HepG2 (cell line): ENCODE measurements at regions not wholly inside any gene's neighbourhood (a gene's known extent, or its start where the extent isn't known, plus 50 kb on each side); places are given as distances from the start of the nearest gene placed in this dataset.

Experiments used
- ATAC-seq: fragments of 200-7000 bp; cut with Tn5 transposase; 3 replicates; pipeline ENCODE4 v1.9.1; 2020; ENCODE audit warnings: mild to moderate bottlenecking, moderate library complexity
- BruUV-seq: library from RNA; stranded (reverse); fragments of 400-500 nt; replicated peaks from 2 replicates; lab custom pipeline; 2021; lab: Mats Ljungman, UMichigan
- CTCF ChIA-PET: fragments of 300-600 bp; formaldehyde crosslinking; extraction: SDS; loops from one replicate; lab custom pipeline; 2021; ENCODE audit warnings: low total read pairs, inconsistent platforms, low intra/inter-chr PET ratio; lab: Yijun Ruan, JAX
- POLR2A ChIA-PET: fragments of 350-600 bp; sonication (Branson Sonifier 250); formaldehyde crosslinking; loops from one replicate; lab custom pipeline; 2020; ENCODE audit warnings: antibody characterized with exemption, inconsistent platforms; lab: Yijun Ruan, JAX
- DNase-seq: peaks from one replicate; pipeline ENCODE4 v3.0.0-alpha.2; 2015; ENCODE audit warnings: low spot score
- FAIRE-seq: peaks from 3 replicates; lab custom pipeline; 2011; peaks lifted over from hg19 to GRCh38; lab: Jason Lieb, UNC
- H2AFZ ChIP-seq: one replicate; pipeline ENCODE4 v1.6.1; 2011; ENCODE audit warnings: low read length, inconsistent platforms
- H3K27ac ChIP-seq: fragments of 300-600 bp; 3 replicates; pipeline ENCODE4 v1.8.0; 2011; ENCODE audit warnings: mixed run types, mild to moderate bottlenecking, mixed read lengths, low read length, inconsistent platforms; ENCODE audit not compliant: insufficient read depth; ENCODE audit errors: extremely low read length
- H3K27me3 ChIP-seq, 2 experiments: fragments of 200-600 bp in 1 of 2; 2 replicates in 1 of 2; 3 replicates in 1 of 2; pipeline versions ENCODE4 v1.6.0 to v1.8.0; 2011; ENCODE audit warnings: low read length in 2 of 2, mild to moderate bottlenecking in 2 of 2, moderate library complexity in 2 of 2, inconsistent platforms in 1 of 2; ENCODE audit not compliant: insufficient read depth in 2 of 2, control insufficient read depth in 1 of 2
- H3K36me3 ChIP-seq, 2 experiments: fragments of 200-600 bp in 1 of 2; replicated peaks in 1 of 2; 2 replicates in 1 of 2; 3 replicates in 1 of 2; pipeline versions ENCODE4 v1.5.1 to v1.8.0; 2011; ENCODE audit warnings: low read length in 2 of 2, inconsistent platforms in 1 of 2; ENCODE audit not compliant: insufficient read depth in 2 of 2, control insufficient read depth in 1 of 2
- H3K4me1 ChIP-seq: 2 replicates; pipeline ENCODE4 v1.5.1; 2012; ENCODE audit warnings: low read length, inconsistent platforms; ENCODE audit not compliant: insufficient read depth
- H3K4me2 ChIP-seq: 2 replicates; pipeline ENCODE4 v1.6.0; 2011; ENCODE audit warnings: low read depth, low read length, inconsistent platforms
- H3K4me3 ChIP-seq, 3 experiments: fragments of 200-600 bp in 1 of 3; sonication (generic), shearing (Covaris generic) in 1 of 3; replicated peaks in 1 of 3; 2 replicates each; pipeline ENCODE4 v1.5.1; 2011 to 2016; ENCODE audit warnings: low read length in 3 of 3, inconsistent platforms in 2 of 3, low read depth in 2 of 3, mild to moderate bottlenecking in 2 of 3, control low read depth in 1 of 3, mixed read lengths in 1 of 3; ENCODE audit not compliant: insufficient read depth in 1 of 3
- H3K79me2 ChIP-seq: one replicate; pipeline ENCODE4 v1.6.1; 2011; ENCODE audit warnings: low read length, inconsistent platforms; ENCODE audit not compliant: insufficient read depth
- H3K9ac ChIP-seq: 2 replicates; pipeline ENCODE4 v1.6.0; 2011; ENCODE audit warnings: mild to moderate bottlenecking, low read depth, low read length, inconsistent platforms; ENCODE audit not compliant: insufficient read depth
- H3K9me3 ChIP-seq: 2 replicates; pipeline ENCODE4 v1.5.1; 2012; ENCODE audit warnings: mild to moderate bottlenecking, low read length
- H4K20me1 ChIP-seq: 2 replicates; pipeline ENCODE4 v1.6.0; 2011; ENCODE audit warnings: inconsistent platforms, mild to moderate bottlenecking, low read length, moderate library complexity; ENCODE audit not compliant: insufficient read depth
- ATM ChIP-seq: fragments of 450-650 bp; IDR thresholded peaks from 2 replicates; pipeline ENCODE4 v1.7.1; 2017; ENCODE audit warnings: mild to moderate bottlenecking, borderline replicate concordance
- BRCA1 ChIP-seq: sonication (generic); formaldehyde crosslinking; IDR thresholded peaks from 2 replicates; pipeline ENCODE4 v1.4.0; 2020; ENCODE audit warnings: missing genetic modification reagents
- BRD4 ChIP-seq: sonication (generic); formaldehyde crosslinking; IDR thresholded peaks from 2 replicates; pipeline ENCODE4 v1.4.0; 2020; ENCODE audit warnings: missing genetic modification reagents
- DNMT1 ChIP-seq: sonication (generic); formaldehyde crosslinking; IDR thresholded peaks from 2 replicates; pipeline ENCODE4 v1.5.1; 2020; ENCODE audit warnings: mild to moderate bottlenecking, missing genetic modification reagents
- FOXA1 ChIP-seq, 2 experiments: fragments of 450-650 bp in 1 of 2; sonication (generic) in 1 of 2; formaldehyde crosslinking in 1 of 2; IDR thresholded peaks; 2 replicates each; pipeline versions ENCODE4 v1.4.0 to v1.6.1; 2016 to 2020; ENCODE audit warnings: missing genetic modification reagents in 1 of 2
- HOXA3 ChIP-seq: sonication (generic); formaldehyde crosslinking; IDR thresholded peaks from 2 replicates; pipeline ENCODE4 v1.5.0; 2020; ENCODE audit warnings: missing genetic modification reagents
- KMT2A ChIP-seq: sonication (generic); formaldehyde crosslinking; IDR thresholded peaks from 2 replicates; pipeline ENCODE4 v1.4.0; 2020; ENCODE audit warnings: missing genetic modification reagents
- MTA3 ChIP-seq: sonication (generic); formaldehyde crosslinking; IDR thresholded peaks from 2 replicates; pipeline ENCODE4 v1.4.0; 2020; ENCODE audit warnings: missing genetic modification reagents
- NFATC3 ChIP-seq: sonication (generic); formaldehyde crosslinking; IDR thresholded peaks from 2 replicates; pipeline ENCODE4 v1.5.1; 2020; ENCODE audit warnings: mild to moderate bottlenecking, missing genetic modification reagents
- PTBP1 ChIP-seq: fragments of 200-400 bp; formaldehyde crosslinking; IDR thresholded peaks from 2 replicates; pipeline ENCODE4 v1.6.1; 2018; ENCODE audit warnings: low read length, low read depth; ENCODE audit not compliant: poor library complexity, severe bottlenecking
- RFXAP ChIP-seq: sonication (generic); formaldehyde crosslinking; IDR thresholded peaks from 2 replicates; pipeline ENCODE4 v1.4.0; 2020; ENCODE audit warnings: missing genetic modification reagents, borderline replicate concordance
- SATB2 ChIP-seq: sonication (generic); formaldehyde crosslinking; IDR thresholded peaks from 2 replicates; pipeline ENCODE4 v1.5.0; 2020; ENCODE audit warnings: missing genetic modification reagents
- ZNF572 ChIP-seq: sonication (generic); formaldehyde crosslinking; IDR thresholded peaks from 2 replicates; pipeline ENCODE4 v1.5.1; 2020; ENCODE audit warnings: mild to moderate bottlenecking, missing genetic modification reagents
- ZNF782 ChIP-seq: sonication (generic); formaldehyde crosslinking; IDR thresholded peaks from 2 replicates; pipeline ENCODE4 v1.4.0; 2020; ENCODE audit warnings: missing genetic modification reagents, mild to moderate bottlenecking, borderline replicate concordance
- in situ Hi-C: cut with HindIII; loops from 2 replicates; pipeline ENCODE4 v1.10.0; 2017; ENCODE audit warnings: low pct_unique_long_range_greater_than_20kb; ENCODE audit not compliant: extremely low pct_ligation_motif_present
- intact Hi-C: fragments of 100-400 bp; cut with micrococcal nuclease; formaldehyde crosslinking; loops from one replicate; pipeline ENCODE4 v1.10.0; 2022; ENCODE audit not compliant: unreplicated experiment
- TF ChIP-seq, protein P1 (sequence below): IDR thresholded peaks from 2 replicates; pipeline ENCODE4 v1.6.1; 2012; ENCODE audit warnings: inconsistent platforms
- TF ChIP-seq, protein P2 (sequence below): sonication (generic); formaldehyde crosslinking; IDR thresholded peaks from 2 replicates; pipeline ENCODE4 v1.5.0; 2020; ENCODE audit warnings: missing genetic modification reagents
- TF ChIP-seq, protein P3 (sequence below): sonication (generic); formaldehyde crosslinking; IDR thresholded peaks from 2 replicates; pipeline ENCODE4 v1.8.0; 2022; ENCODE audit warnings: missing genetic modification reagents, low read depth, mild to moderate bottlenecking, borderline replicate concordance
- TF ChIP-seq, protein P4 (sequence below): sonication (generic); formaldehyde crosslinking; IDR thresholded peaks from 2 replicates; pipeline ENCODE4 v1.9.0; 2021; ENCODE audit warnings: missing genetic modification reagents, mild to moderate bottlenecking, borderline replicate concordance

DNA sequence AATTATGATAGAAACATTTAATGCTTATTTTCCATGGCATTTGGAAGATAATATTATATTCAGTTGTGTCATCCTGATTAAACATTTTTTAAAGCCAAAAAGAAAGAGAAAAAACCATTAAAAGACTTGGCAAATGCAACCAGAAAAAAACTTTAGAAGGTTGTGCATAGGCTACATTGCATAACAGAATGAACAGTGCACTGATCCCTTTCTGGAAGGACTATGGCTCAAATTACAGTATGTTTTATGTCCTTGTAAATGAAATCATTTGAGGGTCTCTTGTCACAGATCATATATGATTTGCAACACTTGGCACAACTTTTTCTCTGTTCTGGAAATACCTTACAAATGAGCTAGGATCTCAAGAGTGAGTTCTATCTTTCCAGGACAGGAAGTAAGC, 275.2 kb upstream of the FLRT2 start:
- CTCF ChIA-PET, result no interaction called here
- H3K27me3 ChIP-seq, result no peaks in the 10 kb centered on the region
- H3K36me3 ChIP-seq, result no peaks in the 10 kb centered on the region
- H3K4me3 ChIP-seq, result no peak overlapping the region
- no peak for FAIRE-seq
- TF ChIP-seq RFXAP, result no peak
- TF ChIP-seq MTA3 (CRISPR knock-in tag), result no peak
- no peak for TF ChIP-seq DNMT1 (CRISPR knock-in tag)
- no peak for TF ChIP-seq ZNF782 (CRISPR knock-in tag)
- TF ChIP-seq NFATC3 (CRISPR knock-in tag), result no peak
- in situ Hi-C loops (no loop called here), intact Hi-C loops (no loop called here)
- no peak for ATAC-seq
- POLR2A ChIA-PET, result no interaction called here
- no peak overlapping the region for H2AFZ ChIP-seq
- H3K4me1 ChIP-seq, result no peaks in the 10 kb centered on the region
- H3K9ac ChIP-seq, result no peak overlapping the region
- H3K27ac ChIP-seq, result no peak overlapping the region
- no peak for DNase-seq
- BruUV-seq, result no TSS peak
- no peak overlapping the region for H3K4me2 ChIP-seq
- H3K79me2 ChIP-seq, result no peaks in the 10 kb centered on the region
- peaks cover 87% of the 10 kb centered on the region for H3K9me3 ChIP-seq
- no peaks in the 10 kb centered on the region for H4K20me1 ChIP-seq

DNA sequence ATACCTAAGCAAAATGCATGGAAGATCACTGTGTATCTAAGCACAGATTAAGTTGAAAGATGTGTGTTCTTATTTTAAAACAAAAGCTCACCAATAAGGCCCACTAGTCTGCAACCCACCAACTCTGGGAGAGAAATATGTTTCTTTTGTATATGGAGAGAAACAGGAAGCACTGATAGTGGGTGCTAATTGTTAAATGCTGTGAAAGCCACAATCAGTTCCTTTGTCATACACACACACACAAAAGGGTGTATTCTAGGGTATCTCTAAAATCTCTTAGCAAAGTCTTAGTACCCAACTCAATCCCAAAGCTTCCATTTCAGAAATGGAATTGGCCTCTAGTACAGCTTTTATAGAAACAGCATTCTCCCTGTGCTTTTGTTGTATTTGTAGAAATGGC, 272.7 kb upstream of the FLRT2 start:
- ChIA-PET POLR2A (no interaction called here), CTCF (no interaction called here)
- Histone ChIP-seq H4K20me1 (no peaks in the 10 kb centered on the region), H3K79me2 (no peaks in the 10 kb centered on the region), H2AFZ (no peak overlapping the region), H3K27ac (no peak overlapping the region), H3K4me1 (no peaks in the 10 kb centered on the region), H3K36me3 (no peaks in the 10 kb centered on the region), H3K9ac (no peak overlapping the region), H3K4me3 (no peak overlapping the region), H3K4me2 (no peak overlapping the region), H3K27me3 (no peaks in the 10 kb centered on the region), H3K9me3 (peaks cover 92% of the 10 kb centered on the region)
- DNase-seq, result no peak
- no TSS peak for BruUV-seq
- intact Hi-C loops, result no loop called here
- in situ Hi-C loops, result no loop called here
- FAIRE-seq, result no peak
- no peak for ATAC-seq
- TF ChIP-seq ZNF572 (CRISPR knock-in tag), result no peak
- no peak for TF ChIP-seq BRCA1
- TF ChIP-seq FOXA1 (IDR thresholded peaks at IDR 0.05), result no peak
- no peak for TF ChIP-seq FOXA1 (CRISPR knock-in tag; IDR thresholded peaks at IDR 0.05)
- TF ChIP-seq, protein P1, sequence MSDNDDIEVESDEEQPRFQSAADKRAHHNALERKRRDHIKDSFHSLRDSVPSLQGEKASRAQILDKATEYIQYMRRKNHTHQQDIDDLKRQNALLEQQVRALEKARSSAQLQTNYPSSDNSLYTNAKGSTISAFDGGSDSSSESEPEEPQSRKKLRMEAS, result no peak
- TF ChIP-seq KMT2A (CRISPR knock-in tag), result no peak
- TF ChIP-seq, protein P2, sequence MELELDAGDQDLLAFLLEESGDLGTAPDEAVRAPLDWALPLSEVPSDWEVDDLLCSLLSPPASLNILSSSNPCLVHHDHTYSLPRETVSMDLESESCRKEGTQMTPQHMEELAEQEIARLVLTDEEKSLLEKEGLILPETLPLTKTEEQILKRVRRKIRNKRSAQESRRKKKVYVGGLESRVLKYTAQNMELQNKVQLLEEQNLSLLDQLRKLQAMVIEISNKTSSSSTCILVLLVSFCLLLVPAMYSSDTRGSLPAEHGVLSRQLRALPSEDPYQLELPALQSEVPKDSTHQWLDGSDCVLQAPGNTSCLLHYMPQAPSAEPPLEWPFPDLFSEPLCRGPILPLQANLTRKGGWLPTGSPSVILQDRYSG (CRISPR knock-in tag), result no peak
- no peak for TF ChIP-seq PTBP1
- TF ChIP-seq, protein P3, sequence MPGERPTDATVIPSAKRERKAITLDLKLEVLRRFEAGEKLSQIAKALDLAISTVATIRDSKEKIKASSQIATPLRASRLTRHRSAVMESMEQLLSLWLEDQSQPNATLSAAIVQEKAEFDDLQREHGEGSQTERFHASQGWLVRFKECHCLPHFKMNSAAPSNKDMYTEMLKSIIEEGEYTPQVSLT (CRISPR knock-in tag), result no peak
- TF ChIP-seq SATB2 (CRISPR knock-in tag), result no peak
- TF ChIP-seq BRD4, result no peak
- no peak for TF ChIP-seq HOXA3 (CRISPR knock-in tag)
- TF ChIP-seq, protein P4, sequence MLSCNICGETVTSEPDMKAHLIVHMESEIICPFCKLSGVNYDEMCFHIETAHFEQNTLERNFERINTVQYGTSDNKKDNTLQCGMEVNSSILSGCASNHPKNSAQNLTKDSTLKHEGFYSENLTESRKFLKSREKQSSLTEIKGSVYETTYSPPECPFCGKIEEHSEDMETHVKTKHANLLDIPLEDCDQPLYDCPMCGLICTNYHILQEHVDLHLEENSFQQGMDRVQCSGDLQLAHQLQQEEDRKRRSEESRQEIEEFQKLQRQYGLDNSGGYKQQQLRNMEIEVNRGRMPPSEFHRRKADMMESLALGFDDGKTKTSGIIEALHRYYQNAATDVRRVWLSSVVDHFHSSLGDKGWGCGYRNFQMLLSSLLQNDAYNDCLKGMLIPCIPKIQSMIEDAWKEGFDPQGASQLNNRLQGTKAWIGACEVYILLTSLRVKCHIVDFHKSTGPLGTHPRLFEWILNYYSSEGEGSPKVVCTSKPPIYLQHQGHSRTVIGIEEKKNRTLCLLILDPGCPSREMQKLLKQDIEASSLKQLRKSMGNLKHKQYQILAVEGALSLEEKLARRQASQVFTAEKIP (CRISPR knock-in tag), result no peak
- TF ChIP-seq ATM, result no peak
